Transverse colon (tissue), 4 donors: ENCODE measurements at regions not wholly inside any gene's neighbourhood (a gene's known extent, or its start where the extent isn't known, plus 50 kb on each side); places are given as distances from the start of the nearest gene placed in this dataset.

Experiments
- CTCF ChIP-seq, 5 experiments: fragments of 200-600 bp in 3 of 5; fragments of 450-650 bp in 2 of 5; sonication (generic) in 3 of 5; IDR thresholded peaks; 1 replicate in 2 of 5; 2 replicates in 3 of 5; pipeline ENCODE4 v1.5.1; 2016 to 2017; ENCODE audit warnings: antibody characterized with exemption in 5 of 5, inconsistent platforms in 3 of 5, mild to moderate bottlenecking in 2 of 5, moderate library complexity in 1 of 5
- EP300 ChIP-seq: sonication (generic); formaldehyde crosslinking; IDR thresholded peaks from one replicate; pipeline ENCODE4 v1.6.1; 2017; ENCODE audit warnings: antibody characterized with exemption, low read depth
- POLR2A ChIP-seq: fragments of 450-650 bp; IDR thresholded peaks from one replicate; pipeline ENCODE4 v1.6.1; 2016; ENCODE audit warnings: antibody characterized with exemption, mild to moderate bottlenecking, moderate library complexity
- POLR2AphosphoS5 ChIP-seq, 3 donors: sonication (generic); formaldehyde crosslinking; IDR thresholded peaks; one replicate each; pipeline ENCODE4 v1.6.1; 2016; ENCODE audit warnings: antibody characterized with exemption in 3 of 3

- TF ChIP-seq CTCF (IDR thresholded peaks at IDR 0.05) (no peak), POLR2A (no peak), EP300 (no peak), POLR2AphosphoS5 (IDR thresholded peaks at IDR 0.05) (no peak)
These were observed 236.6 kb upstream of the GPR149 start for GRCh38 chr3:154666542-154666941.
